Fibroblast of lung (primary cell): ENCODE measurements at regions not wholly inside any gene's neighbourhood (a gene's known extent, or its start where the extent isn't known, plus 50 kb on each side); places are given as distances from the start of the nearest gene placed in this dataset.

Experiments
- DNase-seq, 2 donors: peaks; one replicate each; pipeline versions ENCODE4 v3.0.0 to v3.0.0-alpha.2; 2010; ENCODE audit warnings: low read depth in 2 of 2
- H2AFZ ChIP-seq: 2 replicates; pipeline ENCODE4 v1.5.1; 2012; ENCODE audit warnings: low read length, control low read depth, inconsistent platforms
- H3K27ac ChIP-seq: 2 replicates; pipeline ENCODE4 v1.5.1; 2011; ENCODE audit warnings: low read length, control low read depth; ENCODE audit not compliant: insufficient read depth
- H3K27me3 ChIP-seq: 2 replicates; pipeline ENCODE4 v1.5.1; 2011; ENCODE audit warnings: mild to moderate bottlenecking, low read length; ENCODE audit not compliant: control insufficient read depth, insufficient read depth
- H3K36me3 ChIP-seq: 2 replicates; pipeline ENCODE4 v1.5.1; 2011; ENCODE audit warnings: low read length; ENCODE audit not compliant: control insufficient read depth, insufficient read depth
- H3K4me1 ChIP-seq: 2 replicates; pipeline ENCODE4 v1.5.1; 2011; ENCODE audit warnings: low read length; ENCODE audit not compliant: control insufficient read depth, insufficient read depth; ENCODE audit errors: extremely low read depth
- H3K4me2 ChIP-seq: 2 replicates; pipeline ENCODE4 v1.5.1; 2011; ENCODE audit warnings: low read length, control low read depth; ENCODE audit not compliant: insufficient read depth; ENCODE audit errors: extremely low read depth
- H3K4me3 ChIP-seq, 4 experiments: fragments of 200-600 bp in 1 of 4; sonication (generic) in 1 of 4; replicated peaks in 1 of 4; 2 replicates each; pipeline ENCODE4 v1.5.1; 2011 to 2016; ENCODE audit warnings: low read length in 4 of 4, low read depth in 3 of 4, mild to moderate bottlenecking in 3 of 4, control low read depth in 2 of 4, inconsistent platforms in 1 of 4, mixed read lengths in 1 of 4; ENCODE audit not compliant: insufficient read depth in 1 of 4; ENCODE audit errors: control extremely low read depth in 1 of 4
- H3K79me2 ChIP-seq: 2 replicates; pipeline ENCODE4 v1.5.1; 2012; ENCODE audit warnings: mild to moderate bottlenecking, low read length, inconsistent platforms; ENCODE audit not compliant: control insufficient read depth, insufficient read depth
- H3K9ac ChIP-seq: 2 replicates; pipeline ENCODE4 v1.5.1; 2011; ENCODE audit warnings: mild to moderate bottlenecking, low read length, control low read depth; ENCODE audit not compliant: insufficient read depth
- H3K9me3 ChIP-seq: 2 replicates; pipeline ENCODE4 v1.5.1; 2012; ENCODE audit warnings: low read depth, low read length; ENCODE audit not compliant: control insufficient read depth, insufficient read depth
- H4K20me1 ChIP-seq: 2 replicates; pipeline ENCODE4 v1.5.1; 2011; ENCODE audit warnings: low read length; ENCODE audit not compliant: control insufficient read depth, insufficient read depth; ENCODE audit errors: extremely low read depth
- CTCF ChIP-seq, 2 donors: IDR thresholded peaks in 1 of 2; conservative IDR thresholded peaks in 1 of 2; 1 replicate in 1 of 2; 2 replicates in 1 of 2; pipeline ENCODE4 v1.5.1; 2011 to 2012; ENCODE audit warnings: low read length in 2 of 2, control low read depth in 1 of 2, inconsistent platforms in 1 of 2, low read depth in 1 of 2, mild to moderate bottlenecking in 1 of 2
- EZH2 ChIP-seq: IDR thresholded peaks from 2 replicates; pipeline ENCODE4 v1.5.1; 2012; ENCODE audit warnings: low read length, control low read depth, mild to moderate bottlenecking; ENCODE audit errors: missing control alignments

DNA sequence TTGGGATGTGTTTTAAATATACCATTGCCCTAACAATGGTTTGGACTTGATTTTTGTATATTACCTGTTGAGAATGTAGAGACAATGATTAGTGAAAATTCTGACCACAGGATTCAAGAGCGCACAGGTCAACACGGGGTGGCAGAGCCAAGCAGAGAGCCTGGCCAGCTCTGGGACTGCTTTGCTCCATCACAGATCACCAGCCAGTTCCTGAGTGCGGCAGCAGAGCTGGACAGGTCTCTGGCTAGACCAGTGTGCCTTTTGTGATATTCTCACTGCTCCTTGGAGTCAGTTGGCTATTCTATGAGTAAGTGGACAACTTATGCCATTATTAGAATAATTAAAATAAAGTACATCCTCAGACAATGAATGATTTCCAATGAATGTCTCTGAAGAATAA lies 351.2 kb upstream of the ATP10A start:
- no peak for TF ChIP-seq CTCF (conservative IDR thresholded peaks at IDR 0.05 in 1 of 2, IDR thresholded peaks at IDR 0.05 in 1 of 2; ENCODE audit: low read depth in 1 of 2, low read length in 2 of 2)
- no peak for TF ChIP-seq EZH2
- no peaks in the 10 kb centered on the region for H3K9me3 ChIP-seq
- no peak for DNase-seq
- H3K4me2 ChIP-seq, result no peak overlapping the region
- no peaks in the 10 kb centered on the region for H3K4me1 ChIP-seq
- H3K4me3 ChIP-seq, result no peak overlapping the region
- H3K79me2 ChIP-seq, result no peaks in the 10 kb centered on the region
- H3K27me3 ChIP-seq, result no peaks in the 10 kb centered on the region
- no peaks in the 10 kb centered on the region for H4K20me1 ChIP-seq
- no peak overlapping the region for H3K9ac ChIP-seq
- no peak overlapping the region for H2AFZ ChIP-seq
- no peaks in the 10 kb centered on the region for H3K36me3 ChIP-seq
- no peak overlapping the region for H3K27ac ChIP-seq

DNA sequence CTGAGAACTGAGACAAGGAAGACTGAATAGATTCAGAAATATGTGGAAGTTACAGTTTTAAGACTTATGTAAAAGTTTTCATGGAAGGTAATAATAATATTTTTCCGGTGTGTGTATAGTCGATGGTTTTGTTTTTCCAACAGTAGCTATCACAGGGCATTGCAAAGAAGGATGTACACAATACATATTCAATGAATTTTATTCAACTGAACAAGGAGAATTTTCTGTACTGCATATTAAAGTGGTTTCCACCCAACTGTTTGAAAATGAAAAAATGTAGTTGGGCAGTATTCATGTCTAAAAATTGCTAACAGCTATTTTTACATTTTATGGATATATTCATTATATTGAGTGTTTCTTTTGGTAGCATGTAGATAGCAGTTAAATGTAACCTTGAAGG lies 350.3 kb upstream of the ATP10A start:
- H3K4me3 ChIP-seq, result no peak overlapping the region
- H3K4me2 ChIP-seq, result no peak overlapping the region
- H3K27me3 ChIP-seq, result no peaks in the 10 kb centered on the region
- no peak overlapping the region for H3K9ac ChIP-seq
- H3K27ac ChIP-seq, result no peak overlapping the region
- no peak for TF ChIP-seq EZH2
- no peak for TF ChIP-seq CTCF (conservative IDR thresholded peaks at IDR 0.05 in 1 of 2, IDR thresholded peaks at IDR 0.05 in 1 of 2; ENCODE audit: low read depth in 1 of 2, low read length in 2 of 2)
- no peaks in the 10 kb centered on the region for H3K36me3 ChIP-seq
- H4K20me1 ChIP-seq, result no peaks in the 10 kb centered on the region
- H2AFZ ChIP-seq, result no peak overlapping the region
- H3K4me1 ChIP-seq, result no peaks in the 10 kb centered on the region
- no peaks in the 10 kb centered on the region for H3K9me3 ChIP-seq
- H3K79me2 ChIP-seq, result no peaks in the 10 kb centered on the region
- no peak for DNase-seq

DNA sequence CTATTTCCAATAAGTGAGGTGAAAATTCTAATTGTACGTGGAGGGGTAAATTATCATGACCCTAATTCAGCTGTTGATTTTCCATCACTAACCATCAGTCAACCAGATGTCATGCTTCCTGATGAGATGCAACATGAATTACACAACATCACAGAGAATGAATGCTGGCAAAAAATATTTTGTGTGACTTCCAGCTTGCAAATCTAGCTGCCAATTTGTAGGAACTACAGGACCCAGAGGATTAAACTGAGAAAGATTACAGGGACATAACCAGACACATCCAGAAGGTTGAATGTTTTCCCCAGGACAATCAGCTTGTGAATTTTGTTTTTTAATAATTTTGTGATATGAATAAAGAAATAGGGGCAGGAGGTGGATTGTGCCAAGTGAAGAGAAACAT lies 349.0 kb upstream of the ATP10A start:
- no peaks in the 10 kb centered on the region for H3K79me2 ChIP-seq
- H3K9me3 ChIP-seq, result no peaks in the 10 kb centered on the region
- no peak for TF ChIP-seq EZH2
- no peak for TF ChIP-seq CTCF (conservative IDR thresholded peaks at IDR 0.05 in 1 of 2, IDR thresholded peaks at IDR 0.05 in 1 of 2; ENCODE audit: low read depth in 1 of 2, low read length in 2 of 2)
- H4K20me1 ChIP-seq, result no peaks in the 10 kb centered on the region
- H3K27me3 ChIP-seq, result no peaks in the 10 kb centered on the region
- H3K27ac ChIP-seq, result no peak overlapping the region
- no peak overlapping the region for H3K9ac ChIP-seq
- H2AFZ ChIP-seq, result no peak overlapping the region
- no peak overlapping the region for H3K4me3 ChIP-seq
- no peaks in the 10 kb centered on the region for H3K36me3 ChIP-seq
- H3K4me1 ChIP-seq, result no peaks in the 10 kb centered on the region
- no peak for DNase-seq
- H3K4me2 ChIP-seq, result no peak overlapping the region
